HepG2 (cell line): ENCODE measurements at regions not wholly inside any gene's neighbourhood (a gene's known extent, or its start where the extent isn't known, plus 50 kb on each side); places are given as distances from the start of the nearest gene placed in this dataset.

ENCODE experiments used
- ATAC-seq: fragments of 200-7000 bp; cut with Tn5 transposase; 3 replicates; pipeline ENCODE4 v1.9.1; 2020; ENCODE audit warnings: mild to moderate bottlenecking, moderate library complexity
- BruUV-seq: library from RNA; stranded (reverse); fragments of 400-500 nt; replicated peaks from 2 replicates; lab custom pipeline; 2021; lab: Mats Ljungman, UMichigan
- CTCF ChIA-PET: fragments of 300-600 bp; formaldehyde crosslinking; extraction: SDS; loops from one replicate; lab custom pipeline; 2021; ENCODE audit warnings: low total read pairs, inconsistent platforms, low intra/inter-chr PET ratio; lab: Yijun Ruan, JAX
- POLR2A ChIA-PET: fragments of 350-600 bp; sonication (Branson Sonifier 250); formaldehyde crosslinking; loops from one replicate; lab custom pipeline; 2020; ENCODE audit warnings: antibody characterized with exemption, inconsistent platforms; lab: Yijun Ruan, JAX
- DNase-seq: peaks from one replicate; pipeline ENCODE4 v3.0.0-alpha.2; 2015; ENCODE audit warnings: low spot score
- FAIRE-seq: peaks from 3 replicates; lab custom pipeline; 2011; peaks lifted over from hg19 to GRCh38; lab: Jason Lieb, UNC
- H2AFZ ChIP-seq: one replicate; pipeline ENCODE4 v1.6.1; 2011; ENCODE audit warnings: low read length, inconsistent platforms
- H3K27ac ChIP-seq: fragments of 300-600 bp; 3 replicates; pipeline ENCODE4 v1.8.0; 2011; ENCODE audit warnings: mixed run types, mild to moderate bottlenecking, mixed read lengths, low read length, inconsistent platforms; ENCODE audit not compliant: insufficient read depth; ENCODE audit errors: extremely low read length
- H3K27me3 ChIP-seq, 2 experiments: fragments of 200-600 bp in 1 of 2; 2 replicates in 1 of 2; 3 replicates in 1 of 2; pipeline versions ENCODE4 v1.6.0 to v1.8.0; 2011; ENCODE audit warnings: low read length in 2 of 2, mild to moderate bottlenecking in 2 of 2, moderate library complexity in 2 of 2, inconsistent platforms in 1 of 2; ENCODE audit not compliant: insufficient read depth in 2 of 2, control insufficient read depth in 1 of 2
- H3K36me3 ChIP-seq, 2 experiments: fragments of 200-600 bp in 1 of 2; replicated peaks in 1 of 2; 2 replicates in 1 of 2; 3 replicates in 1 of 2; pipeline versions ENCODE4 v1.5.1 to v1.8.0; 2011; ENCODE audit warnings: low read length in 2 of 2, inconsistent platforms in 1 of 2; ENCODE audit not compliant: insufficient read depth in 2 of 2, control insufficient read depth in 1 of 2
- H3K4me1 ChIP-seq: 2 replicates; pipeline ENCODE4 v1.5.1; 2012; ENCODE audit warnings: low read length, inconsistent platforms; ENCODE audit not compliant: insufficient read depth
- H3K4me2 ChIP-seq: 2 replicates; pipeline ENCODE4 v1.6.0; 2011; ENCODE audit warnings: low read depth, low read length, inconsistent platforms
- H3K4me3 ChIP-seq, 3 experiments: fragments of 200-600 bp in 1 of 3; sonication (generic), shearing (Covaris generic) in 1 of 3; replicated peaks in 1 of 3; 2 replicates each; pipeline ENCODE4 v1.5.1; 2011 to 2016; ENCODE audit warnings: low read length in 3 of 3, inconsistent platforms in 2 of 3, low read depth in 2 of 3, mild to moderate bottlenecking in 2 of 3, control low read depth in 1 of 3, mixed read lengths in 1 of 3; ENCODE audit not compliant: insufficient read depth in 1 of 3
- H3K79me2 ChIP-seq: one replicate; pipeline ENCODE4 v1.6.1; 2011; ENCODE audit warnings: low read length, inconsistent platforms; ENCODE audit not compliant: insufficient read depth
- H3K9ac ChIP-seq: 2 replicates; pipeline ENCODE4 v1.6.0; 2011; ENCODE audit warnings: mild to moderate bottlenecking, low read depth, low read length, inconsistent platforms; ENCODE audit not compliant: insufficient read depth
- H3K9me3 ChIP-seq: 2 replicates; pipeline ENCODE4 v1.5.1; 2012; ENCODE audit warnings: mild to moderate bottlenecking, low read length
- H4K20me1 ChIP-seq: 2 replicates; pipeline ENCODE4 v1.6.0; 2011; ENCODE audit warnings: inconsistent platforms, mild to moderate bottlenecking, low read length, moderate library complexity; ENCODE audit not compliant: insufficient read depth
- HCFC1 ChIP-seq: fragments of 150-350 bp; IDR thresholded peaks from 2 replicates; pipeline ENCODE4 v1.6.1; 2014; ENCODE audit warnings: low read depth, low read length
- HNF4A ChIP-seq: sonication (generic); formaldehyde crosslinking; IDR thresholded peaks from 2 replicates; pipeline ENCODE4 v1.4.0; 2020; ENCODE audit warnings: missing genetic modification reagents
- MIER3 ChIP-seq: IDR thresholded peaks from 2 replicates; pipeline ENCODE4 v1.6.1; 2016; ENCODE audit warnings: missing compliant biosample characterization, borderline replicate concordance
- NFRKB ChIP-seq: fragments of 450-650 bp; IDR thresholded peaks from 2 replicates; pipeline ENCODE4 v1.6.1; 2017
- PHF5A ChIP-seq: IDR thresholded peaks from one replicate; pipeline ENCODE4 v1.6.1; 2018; ENCODE audit warnings: low read depth, missing genetic modification reagents; ENCODE audit not compliant: unreplicated experiment
- RORA ChIP-seq: sonication (generic); formaldehyde crosslinking; IDR thresholded peaks from 2 replicates; pipeline ENCODE4 v1.5.0; 2020; ENCODE audit warnings: mild to moderate bottlenecking, missing genetic modification reagents, moderate library complexity
- SNAI1 ChIP-seq: sonication (generic); formaldehyde crosslinking; IDR thresholded peaks from 2 replicates; pipeline ENCODE4 v1.5.0; 2020; ENCODE audit warnings: mild to moderate bottlenecking, missing genetic modification reagents, borderline replicate concordance
- ZFP1 ChIP-seq: IDR thresholded peaks from 2 replicates; pipeline ENCODE4 v1.6.1; 2016
- ZNF264 ChIP-seq: sonication (generic); formaldehyde crosslinking; IDR thresholded peaks from 2 replicates; pipeline ENCODE4 v1.4.0; 2020; ENCODE audit warnings: missing genetic modification reagents
- ZNF333 ChIP-seq: sonication (generic); formaldehyde crosslinking; IDR thresholded peaks from 2 replicates; pipeline ENCODE4 v1.4.0; 2020; ENCODE audit warnings: mild to moderate bottlenecking, missing genetic modification reagents, borderline replicate concordance
- WGBS: methylation state at CpG from one replicate; pipeline ENCODE4 v1.1.6; 2017; ENCODE audit warnings: low lambda C conversion rate; 5-methylcytosine and 5-hydroxymethylcytosine counted together
- in situ Hi-C: cut with HindIII; loops from 2 replicates; pipeline ENCODE4 v1.10.0; 2017; ENCODE audit warnings: low pct_unique_long_range_greater_than_20kb; ENCODE audit not compliant: extremely low pct_ligation_motif_present
- intact Hi-C: fragments of 100-400 bp; cut with micrococcal nuclease; formaldehyde crosslinking; loops from one replicate; pipeline ENCODE4 v1.10.0; 2022; ENCODE audit not compliant: unreplicated experiment
- TF ChIP-seq, protein P1 (sequence below): IDR thresholded peaks from 2 replicates; pipeline ENCODE4 v1.6.1; 2016; ENCODE audit warnings: missing genetic modification reagents, missing compliant biosample characterization
- TF ChIP-seq, protein P2 (sequence below): sonication (generic); formaldehyde crosslinking; IDR thresholded peaks from 2 replicates; pipeline ENCODE4 v1.8.0; 2022; ENCODE audit warnings: missing genetic modification reagents, low read depth, mild to moderate bottlenecking, borderline replicate concordance
- TF ChIP-seq, protein P3 (sequence below): sonication (generic); formaldehyde crosslinking; IDR thresholded peaks from 2 replicates; pipeline ENCODE4 v1.4.0; 2020; ENCODE audit warnings: mild to moderate bottlenecking, low read depth, missing genetic modification reagents

DNA sequence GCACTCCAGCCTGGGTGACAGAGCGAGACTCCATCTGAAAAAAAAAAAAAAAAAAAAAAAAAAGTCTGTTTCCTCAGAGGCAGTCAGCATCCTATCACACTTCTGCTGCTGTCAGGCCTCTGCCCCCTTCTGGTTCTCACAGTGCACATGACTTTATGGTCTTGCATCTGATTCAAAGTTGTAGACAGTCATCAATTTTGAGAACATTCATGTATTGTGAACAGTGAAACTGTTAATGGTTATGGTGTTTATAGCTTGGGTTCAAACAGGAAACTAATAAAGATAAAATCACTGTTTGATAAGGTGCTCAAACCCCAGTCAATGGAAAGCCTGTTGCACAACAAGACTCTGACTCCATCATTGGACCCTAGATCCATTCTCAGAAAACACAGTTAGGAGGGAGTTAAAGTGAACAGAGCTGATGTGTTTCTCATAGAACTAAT lies 61.4 kb downstream of the FOXD1 start (continued):
- TF ChIP-seq, protein P1, sequence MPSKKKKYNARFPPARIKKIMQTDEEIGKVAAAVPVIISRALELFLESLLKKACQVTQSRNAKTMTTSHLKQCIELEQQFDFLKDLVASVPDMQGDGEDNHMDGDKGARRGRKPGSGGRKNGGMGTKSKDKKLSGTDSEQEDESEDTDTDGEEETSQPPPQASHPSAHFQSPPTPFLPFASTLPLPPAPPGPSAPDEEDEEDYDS (CRISPR knock-in tag): no peak
- TF ChIP-seq ZNF333 (CRISPR knock-in tag): no peak
- no peak for TF ChIP-seq NFRKB
- TF ChIP-seq, protein P2, sequence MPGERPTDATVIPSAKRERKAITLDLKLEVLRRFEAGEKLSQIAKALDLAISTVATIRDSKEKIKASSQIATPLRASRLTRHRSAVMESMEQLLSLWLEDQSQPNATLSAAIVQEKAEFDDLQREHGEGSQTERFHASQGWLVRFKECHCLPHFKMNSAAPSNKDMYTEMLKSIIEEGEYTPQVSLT (CRISPR knock-in tag): no peak
- TF ChIP-seq RORA (CRISPR knock-in tag): no peak
- no peak for TF ChIP-seq HCFC1
- TF ChIP-seq SNAI1 (CRISPR knock-in tag): no peak
- no peak for TF ChIP-seq PHF5A
- no peak for TF ChIP-seq MIER3 (CRISPR knock-in tag)
- TF ChIP-seq HNF4A (CRISPR knock-in tag): no peak
- no peak for TF ChIP-seq ZNF264 (CRISPR knock-in tag)
- TF ChIP-seq, all 625 proteins: peak for 0

DNA sequence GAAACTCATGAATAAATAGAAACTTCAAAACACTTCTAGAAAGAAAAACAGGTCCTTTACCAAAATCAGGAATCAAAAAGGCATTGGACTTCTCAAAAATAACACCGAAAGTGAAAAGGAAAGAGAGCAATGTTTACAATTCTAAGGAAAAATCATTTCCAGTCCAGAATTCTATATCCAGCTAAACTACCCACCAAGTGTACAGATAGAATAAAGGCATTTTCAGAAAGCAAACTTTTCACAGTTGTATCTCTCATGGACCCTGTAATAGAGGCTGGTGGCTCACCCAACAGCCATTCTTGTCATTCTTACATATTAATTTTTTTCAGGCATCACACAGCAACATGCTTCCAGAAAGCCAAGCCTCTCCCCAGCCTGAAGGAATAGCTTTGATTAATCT lies 63.7 kb downstream of the FOXD1 start:
- 0% methylated on average over 1 of the region's 1 CpG for whole genome bisulfite sequencing
- Histone ChIP-seq H3K4me2 (no peak overlapping the region), H4K20me1 (no peaks in the 10 kb centered on the region), H3K79me2 (no peaks in the 10 kb centered on the region)
- TF ChIP-seq, protein P3, sequence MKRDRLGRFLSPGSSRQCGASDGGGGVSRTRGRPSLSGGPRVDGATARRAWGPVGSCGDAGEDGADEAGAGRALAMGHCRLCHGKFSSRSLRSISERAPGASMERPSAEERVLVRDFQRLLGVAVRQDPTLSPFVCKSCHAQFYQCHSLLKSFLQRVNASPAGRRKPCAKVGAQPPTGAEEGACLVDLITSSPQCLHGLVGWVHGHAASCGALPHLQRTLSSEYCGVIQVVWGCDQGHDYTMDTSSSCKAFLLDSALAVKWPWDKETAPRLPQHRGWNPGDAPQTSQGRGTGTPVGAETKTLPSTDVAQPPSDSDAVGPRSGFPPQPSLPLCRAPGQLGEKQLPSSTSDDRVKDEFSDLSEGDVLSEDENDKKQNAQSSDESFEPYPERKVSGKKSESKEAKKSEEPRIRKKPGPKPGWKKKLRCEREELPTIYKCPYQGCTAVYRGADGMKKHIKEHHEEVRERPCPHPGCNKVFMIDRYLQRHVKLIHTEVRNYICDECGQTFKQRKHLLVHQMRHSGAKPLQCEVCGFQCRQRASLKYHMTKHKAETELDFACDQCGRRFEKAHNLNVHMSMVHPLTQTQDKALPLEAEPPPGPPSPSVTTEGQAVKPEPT (CRISPR knock-in tag): no peak
- peak; percentile 83; the same call in 1 of the 2 replicates for TF ChIP-seq ZFP1 (CRISPR knock-in tag)
- TF ChIP-seq, all 625 proteins: peak for 1
- H3K4me3 ChIP-seq: no peak overlapping the region
- no TSS peak for BruUV-seq
- intact Hi-C loops (no loop called here), in situ Hi-C loops (no loop called here)
- ChIA-PET POLR2A (no interaction called here), CTCF (no interaction called here)
- H3K4me1 ChIP-seq: no peaks in the 10 kb centered on the region
- peaks cover 25% of the 10 kb centered on the region for H3K9me3 ChIP-seq
- peaks cover 1 to 3% of the 10 kb centered on the region in 2 experiments; a peak in 2 of 5 replicates for H3K27me3 ChIP-seq
- no peaks in the 10 kb centered on the region for H3K36me3 ChIP-seq
- ATAC-seq: no peak
- H3K27ac ChIP-seq: no peak overlapping the region
- no peak for DNase-seq
- H3K9ac ChIP-seq: no peak overlapping the region
- H2AFZ ChIP-seq: no peak overlapping the region
- no peak for FAIRE-seq
